SHP77 treated with DMSO at 0.1 percent for 48 hours (cell line): ENCODE measurements at regions not wholly inside any gene's neighbourhood (a gene's known extent, or its start where the extent isn't known, plus 50 kb on each side); places are given as distances from the start of the nearest gene placed in this dataset.

ENCODE experiments used
- DNase-seq: peaks from one replicate; lab custom pipeline; 2025; lab: John Stamatoyannopoulos, UW

GRCh38 chr18:72601481-72601880, 57.3 kb upstream of the CBLN2 start:
- DNase-seq: no peak
